Tibial nerve (tissue), 4 donors: ENCODE measurements at regions not wholly inside any gene's neighbourhood (a gene's known extent, or its start where the extent isn't known, plus 50 kb on each side); places are given as distances from the start of the nearest gene placed in this dataset.

ENCODE experiments used
- DNase-seq, 2 donors: peaks; one replicate each; pipeline ENCODE4 v3.0.0-alpha.2; 2019; ENCODE audit warnings: low spot score in 2 of 2
- H3K27ac ChIP-seq, 4 donors: fragments of 200-600 bp; sonication (generic) in 3 of 4; one replicate each; pipeline ENCODE4 v1.5.1; 2017 to 2019; ENCODE audit warnings: mild to moderate bottlenecking in 1 of 4
- H3K27me3 ChIP-seq, 2 donors: fragments of 200-600 bp; sonication (generic) in 1 of 2; one replicate each; pipeline versions ENCODE4 v1.5.1 to v1.6.0; 2017 to 2019
- H3K36me3 ChIP-seq, 3 donors: fragments of 200-600 bp; sonication (generic); one replicate each; pipeline ENCODE4 v1.5.1; 2018 to 2019
- H3K4me1 ChIP-seq, 4 donors: fragments of 200-600 bp; sonication (generic) in 3 of 4; one replicate each; pipeline ENCODE4 v1.5.1; 2017 to 2019
- H3K4me3 ChIP-seq, 4 donors: fragments of 200-600 bp; sonication (generic) in 3 of 4; one replicate each; pipeline ENCODE4 v1.5.1; 2017 to 2019; ENCODE audit warnings: mild to moderate bottlenecking in 1 of 4, moderate library complexity in 1 of 4
- H3K9me3 ChIP-seq, 4 donors: fragments of 200-600 bp; sonication (generic) in 3 of 4; one replicate each; pipeline ENCODE4 v1.5.1; 2017 to 2019
- CTCF ChIP-seq, 5 experiments: fragments of 200-600 bp in 3 of 5; fragments of 450-650 bp in 2 of 5; sonication (generic) in 3 of 5; IDR thresholded peaks; one replicate each; pipeline ENCODE4 v1.5.1; 2016 to 2019; ENCODE audit warnings: antibody characterized with exemption in 5 of 5, mild to moderate bottlenecking in 3 of 5, moderate library complexity in 2 of 5
- EP300 ChIP-seq, 2 donors: sonication (generic); formaldehyde crosslinking; IDR thresholded peaks; one replicate each; pipeline ENCODE4 v1.6.1; 2017; ENCODE audit warnings: antibody characterized with exemption in 2 of 2, mild to moderate bottlenecking in 1 of 2
- POLR2A ChIP-seq, 2 donors: fragments of 450-650 bp; IDR thresholded peaks; one replicate each; pipeline ENCODE4 v1.6.1; 2017; ENCODE audit warnings: antibody characterized with exemption in 2 of 2, mild to moderate bottlenecking in 2 of 2, moderate library complexity in 2 of 2
- WGBS, 2 donors: methylation state at CpG; one replicate each; pipeline ENCODE4 v1.1.5; 2018; 5-methylcytosine and 5-hydroxymethylcytosine counted together

GRCh38 chr16:89043636-89044417, 49.8 kb upstream of the ACSF3 start:
- WGBS, 2 donors = 80% methylated on average over 16 to 17 of the region's 17 CpGs
- Histone ChIP-seq H3K27me3 (peaks cover 0 to 77% of the 10 kb centered on the region in 2 donors), H3K4me3 (no peak overlapping the region), H3K36me3 (no peaks in the 10 kb centered on the region), H3K27ac (no peak overlapping the region), H3K4me1 (no peaks in the 10 kb centered on the region), H3K9me3 (no peaks in the 10 kb centered on the region)
- DNase-seq = no peak
- no peak for TF ChIP-seq POLR2A (IDR thresholded peaks at IDR 0.05)
- TF ChIP-seq EP300 (IDR thresholded peaks at IDR 0.05) = no peak
- TF ChIP-seq CTCF (IDR thresholded peaks at IDR 0.05) = no peak
